Ramos (cell line): ENCODE measurements at regions not wholly inside any gene's neighbourhood (a gene's known extent, or its start where the extent isn't known, plus 50 kb on each side); places are given as distances from the start of the nearest gene placed in this dataset.

Experiments used
- in situ Hi-C: fragments of 300-500 bp; cut with MboI; formaldehyde crosslinking; loops from one replicate; pipeline ENCODE4 v1.14.3; 2022; ENCODE audit warnings: low sequenced_read_pairs; ENCODE audit not compliant: unreplicated experiment

- in situ Hi-C loops, result no loop called here
Observed at GRCh38 chr18:67381608-67382150, 134.8 kb downstream of the DSEL start.

- in situ Hi-C loops, result no loop called here
Observed at GRCh38 chr18:67380867-67381266, 135.7 kb downstream of the DSEL start.

- in situ Hi-C loops, result no loop called here
Observed at GRCh38 chr18:67379981-67380380, 136.5 kb downstream of the DSEL start.

- in situ Hi-C loops, result no loop called here
Observed at GRCh38 chr18:67376372-67376771, 140.1 kb downstream of the DSEL start.

GRCh38 chr18:67373636-67374035 lies 142.9 kb downstream of the DSEL start:
- in situ Hi-C loops, result no loop called here

- in situ Hi-C loops, result no loop called here
Observed at GRCh38 chr18:67367540-67367939, 149.0 kb downstream of the DSEL start.

- in situ Hi-C loops, result no loop called here
Observed at GRCh38 chr18:67363694-67364093, 152.8 kb downstream of the DSEL start.

GRCh38 chr18:67362906-67363305 lies 153.6 kb downstream of the DSEL start:
- in situ Hi-C loops, result no loop called here

- in situ Hi-C loops, result no loop called here
Observed at GRCh38 chr18:67359873-67360838, 156.4 kb downstream of the DSEL start.

GRCh38 chr18:67358947-67359346 lies 157.6 kb downstream of the DSEL start:
- in situ Hi-C loops, result no loop called here

- in situ Hi-C loops, result no loop called here
Observed at GRCh38 chr18:67354692-67355091, 161.8 kb downstream of the DSEL start.

- in situ Hi-C loops, result no loop called here
Observed at GRCh38 chr18:67354091-67354490, 162.4 kb downstream of the DSEL start.

- in situ Hi-C loops, result no loop called here
Observed at GRCh38 chr18:67347438-67347837, 169.1 kb downstream of the DSEL start.

GRCh38 chr18:67342159-67342558 lies 174.4 kb downstream of the DSEL start:
- in situ Hi-C loops, result no loop called here

GRCh38 chr18:67337696-67338095 lies 178.8 kb downstream of the DSEL start:
- in situ Hi-C loops, result no loop called here

- in situ Hi-C loops, result no loop called here
Observed at GRCh38 chr18:67331857-67332256, 184.7 kb downstream of the DSEL start.

GRCh38 chr18:67319109-67319508 lies 197.4 kb downstream of the DSEL start:
- in situ Hi-C loops, result no loop called here

- in situ Hi-C loops, result no loop called here
Observed at GRCh38 chr18:67318651-67319050, 197.9 kb downstream of the DSEL start.

GRCh38 chr18:67310826-67311225 lies 205.7 kb downstream of the DSEL start:
- in situ Hi-C loops, result no loop called here

GRCh38 chr18:67308819-67309218 lies 207.7 kb downstream of the DSEL start:
- in situ Hi-C loops, result no loop called here

GRCh38 chr18:67305466-67305865 lies 211.1 kb downstream of the DSEL start:
- in situ Hi-C loops, result no loop called here

GRCh38 chr18:67302043-67302442 lies 214.5 kb downstream of the DSEL start:
- in situ Hi-C loops, result no loop called here
